CD4-positive, alpha-beta T cell treated with Interferon alpha-2 for 1 hour (primary cell): ENCODE measurements at regions not wholly inside any gene's neighbourhood (a gene's known extent, or its start where the extent isn't known, plus 50 kb on each side); places are given as distances from the start of the nearest gene placed in this dataset.

Experiments
- DNase-seq, 2 donors: peaks; one replicate each; pipeline ENCODE4 v3.0.0-alpha.2; 2020 to 2022

DNA sequence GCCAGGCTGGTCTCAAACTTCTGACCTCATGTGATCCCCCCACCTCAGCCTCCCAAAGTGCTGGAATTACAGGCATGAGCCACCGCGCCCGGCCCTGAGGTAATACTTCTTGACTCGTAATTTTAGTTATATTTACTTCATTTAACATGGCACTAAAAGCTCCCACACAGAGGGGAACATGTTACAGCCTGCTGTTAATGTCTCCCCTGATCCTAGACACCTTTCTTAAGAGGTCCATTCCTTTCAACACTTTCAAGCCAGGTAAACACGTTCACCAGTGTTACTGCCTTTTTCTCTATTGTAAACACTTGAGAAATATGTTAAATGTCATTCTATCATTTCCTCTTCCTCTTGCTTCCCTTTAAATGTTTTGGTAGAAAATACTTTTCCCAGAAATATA lies 161.4 kb downstream of the METTL4 start:
- no peak for DNase-seq

- no peak for DNase-seq
These were observed 160.6 kb downstream of the METTL4 start for GRCh38 chr18:2410688-2411087.

- DNase-seq: no peak
These were observed 159.8 kb downstream of the METTL4 start for GRCh38 chr18:2411381-2411960.

- DNase-seq: no peak
These were observed 159.0 kb downstream of the METTL4 start for GRCh38 chr18:2412281-2412680.

- DNase-seq: no peak
These were observed 158.1 kb downstream of the METTL4 start for GRCh38 chr18:2412996-2413751.

DNA sequence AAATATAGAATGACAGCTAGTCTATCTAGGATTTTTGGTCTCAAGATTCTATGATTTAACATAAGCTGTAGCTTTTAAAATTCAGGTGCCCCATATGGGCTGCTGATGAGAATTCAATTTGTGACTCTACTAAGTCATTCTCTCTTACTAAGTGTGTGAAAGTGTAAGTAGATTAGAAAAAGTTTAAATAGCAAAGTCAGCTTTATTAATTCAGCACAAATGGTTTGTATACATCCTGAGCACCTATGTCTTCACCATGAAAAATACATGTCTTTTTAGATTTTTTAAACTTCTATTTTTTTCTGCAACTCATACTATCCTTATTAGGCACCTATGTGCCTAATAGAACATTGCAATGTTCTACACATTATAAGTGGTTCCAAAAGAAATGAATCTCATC lies 157.1 kb downstream of the METTL4 start:
- DNase-seq: no peak

DNA sequence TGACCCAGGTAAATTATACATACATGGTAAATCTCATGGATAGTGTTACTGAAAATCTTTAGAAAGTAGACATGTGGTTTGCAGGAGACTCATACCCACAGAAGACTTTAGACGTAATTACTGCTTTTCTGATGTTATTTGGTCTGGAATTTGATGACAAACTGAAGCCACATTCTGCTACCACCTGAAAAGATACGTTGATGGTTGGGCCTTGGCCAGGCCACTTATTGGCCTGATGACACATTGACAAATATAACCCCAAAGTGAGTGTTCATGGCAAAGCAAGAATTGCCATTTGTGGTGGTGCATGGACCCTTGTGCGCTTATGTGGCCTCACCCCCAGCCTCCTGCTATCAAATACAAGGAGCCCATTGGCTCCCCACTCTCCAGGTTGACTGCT lies 155.6 kb downstream of the METTL4 start:
- DNase-seq: no peak

DNA sequence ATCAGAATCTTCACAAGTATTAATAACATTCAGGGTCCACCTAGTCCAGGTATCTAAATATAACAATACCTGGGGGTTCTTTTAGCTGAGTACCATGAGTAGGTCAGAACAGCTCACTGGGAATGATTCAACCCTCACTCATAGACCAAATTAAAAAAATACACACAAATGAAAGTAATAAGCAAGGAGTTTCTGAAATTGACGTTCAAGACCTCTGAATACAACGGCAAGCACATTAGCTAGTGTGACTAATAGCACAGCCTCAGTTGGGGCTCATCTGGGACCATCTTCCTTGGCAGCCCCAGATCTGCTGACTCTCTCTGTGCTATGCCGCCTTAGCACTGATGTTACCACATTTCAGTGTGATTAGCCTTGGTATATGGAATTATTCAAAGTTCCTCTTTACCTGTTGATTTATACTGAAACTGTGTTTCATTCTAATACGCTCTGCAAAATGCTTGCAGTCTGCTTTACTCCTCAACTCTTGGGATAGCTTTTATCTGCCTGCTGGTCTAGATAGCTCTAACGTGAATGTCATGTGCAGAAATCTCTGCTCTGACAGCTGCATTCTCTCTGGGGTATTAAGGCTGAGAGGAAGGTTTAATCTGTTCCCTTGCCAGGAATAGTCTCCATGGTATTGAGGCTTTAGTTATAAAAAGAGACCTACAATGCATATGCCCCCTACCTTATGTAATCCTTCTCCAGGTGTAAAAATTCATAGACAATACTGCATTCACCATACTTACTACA lies 153.3 kb downstream of the METTL4 start:
- DNase-seq: no peak

GRCh38 chr18:2420367-2420766 lies 150.9 kb downstream of the METTL4 start:
- DNase-seq: no peak

GRCh38 chr18:2423761-2424160 lies 147.5 kb downstream of the METTL4 start:
- no peak for DNase-seq

- no peak for DNase-seq
These were observed 146.9 kb downstream of the METTL4 start for GRCh38 chr18:2424420-2424819.

DNA sequence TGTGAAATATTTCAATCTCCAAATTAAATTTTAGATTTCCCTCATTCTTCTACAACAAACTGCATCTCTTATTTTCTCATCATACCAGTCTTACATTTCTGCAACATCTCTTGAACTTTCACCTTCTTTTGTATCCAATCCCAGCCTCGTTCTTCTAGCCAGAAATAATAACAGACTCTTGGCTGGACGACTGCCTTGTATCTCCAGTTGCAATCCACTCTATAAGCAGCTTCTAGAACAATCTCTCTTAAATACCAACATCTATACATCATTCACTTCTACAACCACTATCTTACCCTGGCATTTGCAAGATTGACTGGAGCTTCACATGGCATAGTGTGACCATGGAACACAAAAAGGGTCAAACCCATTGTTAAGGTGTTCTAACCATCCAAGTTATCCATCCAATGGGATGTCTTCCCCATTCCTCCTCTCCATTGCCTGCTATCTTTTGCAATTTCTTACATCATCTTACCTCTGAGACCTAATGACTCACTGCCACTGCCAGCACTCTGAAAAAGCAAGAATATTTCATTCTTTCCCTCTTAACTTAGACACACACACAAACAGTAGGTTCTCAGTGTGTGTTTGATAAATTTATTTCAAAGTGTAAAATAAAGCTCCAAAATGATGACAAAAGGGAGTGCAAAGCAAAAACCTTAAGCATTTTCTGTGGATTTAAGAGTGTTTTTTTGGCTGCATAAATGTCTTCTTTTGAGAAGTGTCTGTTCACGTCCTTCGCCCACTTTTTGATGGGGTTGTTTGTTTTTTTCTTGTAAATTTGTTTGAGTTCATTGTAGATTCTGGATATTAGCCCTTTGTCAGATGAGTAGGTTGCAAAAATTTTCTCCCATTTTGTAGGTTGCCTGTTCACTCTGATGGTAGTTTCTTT lies 145.6 kb downstream of the METTL4 start:
- DNase-seq: no peak

GRCh38 chr18:2430191-2430590 lies 141.1 kb downstream of the METTL4 start:
- no peak for DNase-seq

GRCh38 chr18:2431806-2432205 lies 139.5 kb downstream of the METTL4 start:
- DNase-seq: no peak

GRCh38 chr18:2433366-2433765 lies 137.9 kb downstream of the METTL4 start:
- DNase-seq: no peak

GRCh38 chr18:2441544-2441943 lies 129.8 kb downstream of the METTL4 start:
- DNase-seq: no peak

DNA sequence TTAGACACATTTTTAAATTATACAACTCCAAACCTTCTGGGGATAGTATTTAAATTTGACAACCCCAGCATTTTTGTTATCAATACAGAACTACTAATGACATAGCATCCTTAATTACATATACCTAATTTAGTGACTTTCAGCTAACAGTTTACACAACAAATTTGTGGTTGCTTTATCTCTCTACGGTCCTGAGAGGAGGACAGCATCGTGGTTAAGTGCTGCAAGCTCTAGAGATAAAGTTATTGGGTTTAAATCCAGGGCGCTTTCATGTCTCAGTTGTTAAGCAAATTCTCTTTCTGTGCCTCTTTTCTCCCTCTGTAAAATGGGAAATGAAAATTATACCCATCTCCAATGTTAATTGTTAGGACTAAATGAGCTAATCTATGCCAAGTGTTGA lies 129.3 kb downstream of the METTL4 start:
- DNase-seq: no peak

- DNase-seq: no peak
These were observed 128.5 kb downstream of the METTL4 start for GRCh38 chr18:2442726-2443275.

GRCh38 chr18:2444201-2444875 lies 127.0 kb downstream of the METTL4 start:
- no peak for DNase-seq

DNA sequence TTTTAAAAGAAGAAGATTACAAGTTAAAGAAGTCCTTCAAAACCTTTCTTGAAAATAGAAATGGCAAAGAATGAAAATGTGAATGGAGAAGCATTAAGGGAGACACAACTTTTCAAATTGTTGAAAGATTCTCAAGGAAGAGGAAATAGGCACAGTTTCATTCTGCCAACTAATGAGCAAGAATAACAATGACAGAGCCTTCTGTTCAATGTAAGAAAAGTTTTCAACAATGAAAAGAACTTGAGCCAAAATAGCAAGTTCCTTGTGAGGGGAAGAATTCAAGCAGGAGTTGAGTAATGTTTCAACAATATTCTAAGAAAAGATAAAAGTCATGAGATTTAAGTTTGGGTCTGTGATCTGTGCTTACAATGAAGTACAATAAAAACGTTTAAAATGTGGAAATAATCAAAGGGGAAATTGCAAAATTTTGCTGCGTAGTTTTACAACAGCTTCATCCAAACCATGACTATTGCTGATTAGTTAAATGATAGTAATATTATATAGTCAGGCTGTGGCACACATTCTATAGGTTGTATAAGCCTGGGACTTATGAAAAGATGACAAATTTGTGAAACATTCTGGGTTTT lies 122.6 kb downstream of the METTL4 start:
- DNase-seq: no peak

DNA sequence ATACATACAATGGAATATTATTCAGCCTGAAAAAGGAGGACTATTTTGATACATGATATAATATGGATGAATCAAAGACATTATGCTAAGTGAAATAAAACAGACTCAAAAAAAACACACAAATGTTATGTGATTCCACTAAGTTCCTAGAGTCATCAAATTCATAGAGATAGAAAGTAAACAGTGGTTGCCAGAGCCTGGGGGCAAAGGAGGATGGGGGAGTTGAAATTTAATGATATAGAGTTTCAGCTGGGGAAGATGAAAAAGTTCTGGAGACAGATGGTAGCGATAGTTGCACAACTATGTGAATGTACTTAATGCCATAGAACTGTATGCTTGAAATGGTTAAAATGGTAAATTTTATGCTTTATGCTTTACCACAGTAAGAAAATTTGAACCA lies 119.7 kb downstream of the METTL4 start:
- no peak for DNase-seq

GRCh38 chr18:2459886-2460285 lies 111.4 kb downstream of the METTL4 start:
- DNase-seq: no peak
